ENCODE measurements at regions not wholly inside any gene's neighbourhood (a gene's known extent, or its start where the extent isn't known, plus 50 kb on each side); places are given as distances from the start of the nearest gene placed in this dataset.
A peak's percentile ranks its signal among the peaks of the same experiment; 100 is the strongest.
"Not testable (repeated sequence)": the region's sequence is repeated elsewhere in the genome, so short reads cannot be mapped to it uniquely, and the experiment has no call there.

DNA sequence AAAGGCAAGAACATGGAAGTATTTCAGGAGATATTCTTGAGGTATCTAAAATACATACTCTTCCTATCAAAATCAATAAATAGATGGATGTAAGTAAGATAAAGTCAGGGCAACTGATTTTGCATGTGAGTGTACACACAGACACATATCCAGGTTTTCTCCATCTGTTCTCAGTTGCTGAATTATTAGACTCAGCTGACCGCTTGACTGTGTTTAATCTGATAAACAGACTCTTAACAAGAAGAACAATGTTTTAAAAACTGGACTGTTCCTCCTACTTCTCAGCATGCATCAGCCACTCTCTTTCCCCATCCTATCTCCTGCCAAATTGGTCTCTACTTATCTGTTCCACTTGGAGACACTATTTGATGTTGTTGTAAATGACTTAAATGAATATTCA, 73.5 kb downstream of the GOLGA8G start:
- no peak for FAIRE-seq
- no peak for DNase-seq (ENCODE audit: insufficient read length)
- no peak for TF ChIP-seq POLR2AphosphoS5 (IDR thresholded peaks at IDR 0.05; ENCODE audit: low read depth, low read length)
- no peak for TF ChIP-seq TAF1 (IDR thresholded peaks at IDR 0.05; ENCODE audit: borderline replicate concordance, low read depth, low read length)
- TF ChIP-seq POLR2A (IDR thresholded peaks at IDR 0.05; ENCODE audit: low read depth, low read length): no peak

DNA sequence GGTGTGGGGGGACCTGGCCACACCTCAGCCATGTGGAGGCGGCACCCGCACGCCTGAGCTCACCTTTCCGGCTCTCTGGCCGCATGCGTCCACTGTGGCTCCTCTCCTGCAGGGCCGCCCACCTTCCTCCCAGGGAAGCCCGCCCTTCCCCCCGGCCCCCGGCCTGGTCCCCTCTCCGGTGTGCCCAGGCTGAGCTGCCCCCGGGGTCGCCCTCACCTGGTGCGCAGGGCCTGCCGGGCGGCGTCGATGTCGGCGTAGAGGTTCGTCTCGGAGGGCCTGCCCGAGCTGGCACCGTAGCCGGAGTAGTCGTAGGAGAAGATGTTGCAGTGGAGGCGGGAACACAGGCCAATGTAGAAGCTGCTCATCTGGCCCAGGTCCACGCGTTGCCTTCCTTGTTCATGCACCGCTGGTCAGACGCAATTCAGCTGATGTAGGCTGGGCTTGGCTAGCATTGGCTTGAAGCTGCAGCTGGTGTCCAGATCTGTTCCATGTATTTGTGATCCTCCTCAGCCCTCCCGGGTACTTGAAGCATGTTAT, 75.3 kb downstream of the GOLGA8G start:
- FAIRE-seq; DNase-seq (ENCODE audit: insufficient read length): not testable (repeated sequence)

DNA sequence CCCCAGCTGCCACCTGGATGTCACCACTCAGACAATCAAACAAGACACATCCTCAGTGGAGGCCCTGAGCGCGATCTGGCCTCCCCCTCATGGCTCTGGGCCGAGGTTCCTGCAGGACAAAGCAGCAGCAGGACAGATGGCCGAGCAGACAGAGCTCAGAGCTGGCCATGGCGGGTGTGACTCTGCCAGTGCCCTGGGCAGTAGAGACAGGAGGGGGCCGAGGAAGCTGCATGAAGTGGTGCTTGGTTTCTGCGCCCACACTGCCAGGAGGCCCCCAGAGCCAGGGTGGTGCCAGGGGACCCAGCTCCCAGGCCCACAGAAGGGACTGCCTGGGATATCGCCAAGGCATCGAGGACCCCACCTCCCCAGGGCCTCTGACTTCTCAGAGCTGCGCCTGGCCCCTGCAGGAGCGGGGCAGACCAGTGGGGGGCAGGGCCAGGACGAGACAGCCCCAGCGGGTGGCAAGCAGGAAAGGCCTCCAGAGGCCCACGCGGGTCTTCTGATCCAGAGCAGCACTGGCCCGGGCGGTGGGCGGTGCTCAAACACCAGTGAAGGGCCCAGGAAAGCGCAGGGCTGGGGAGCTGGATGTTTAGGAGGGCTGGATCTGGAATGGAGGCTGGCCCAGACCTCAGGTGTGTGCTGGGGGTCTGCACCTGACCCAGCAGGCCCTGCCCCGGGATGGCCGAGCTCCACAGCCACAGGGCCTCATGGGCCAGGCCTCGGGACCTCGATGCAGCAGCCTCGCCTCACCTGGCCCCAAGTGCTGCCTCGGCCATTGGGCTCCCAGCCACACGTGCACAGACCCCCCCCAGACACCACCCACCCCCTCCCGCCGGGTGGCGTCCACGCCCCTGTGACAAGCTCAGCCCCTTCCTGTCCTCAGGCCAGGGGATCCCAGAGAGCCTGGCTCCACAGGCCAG, 76.0 kb downstream of the GOLGA8G start:
- TF ChIP-seq TAF1 (IDR thresholded peaks at IDR 0.05; ENCODE audit: borderline replicate concordance, low read depth, low read length) (no peak), POLR2AphosphoS5 (IDR thresholded peaks at IDR 0.05; ENCODE audit: low read depth, low read length) (no peak), POLR2A (IDR thresholded peaks at IDR 0.05; ENCODE audit: low read depth, low read length) (no peak)
- FAIRE-seq (no peak), DNase-seq (ENCODE audit: insufficient read length) (peak; percentile 2)

DNA sequence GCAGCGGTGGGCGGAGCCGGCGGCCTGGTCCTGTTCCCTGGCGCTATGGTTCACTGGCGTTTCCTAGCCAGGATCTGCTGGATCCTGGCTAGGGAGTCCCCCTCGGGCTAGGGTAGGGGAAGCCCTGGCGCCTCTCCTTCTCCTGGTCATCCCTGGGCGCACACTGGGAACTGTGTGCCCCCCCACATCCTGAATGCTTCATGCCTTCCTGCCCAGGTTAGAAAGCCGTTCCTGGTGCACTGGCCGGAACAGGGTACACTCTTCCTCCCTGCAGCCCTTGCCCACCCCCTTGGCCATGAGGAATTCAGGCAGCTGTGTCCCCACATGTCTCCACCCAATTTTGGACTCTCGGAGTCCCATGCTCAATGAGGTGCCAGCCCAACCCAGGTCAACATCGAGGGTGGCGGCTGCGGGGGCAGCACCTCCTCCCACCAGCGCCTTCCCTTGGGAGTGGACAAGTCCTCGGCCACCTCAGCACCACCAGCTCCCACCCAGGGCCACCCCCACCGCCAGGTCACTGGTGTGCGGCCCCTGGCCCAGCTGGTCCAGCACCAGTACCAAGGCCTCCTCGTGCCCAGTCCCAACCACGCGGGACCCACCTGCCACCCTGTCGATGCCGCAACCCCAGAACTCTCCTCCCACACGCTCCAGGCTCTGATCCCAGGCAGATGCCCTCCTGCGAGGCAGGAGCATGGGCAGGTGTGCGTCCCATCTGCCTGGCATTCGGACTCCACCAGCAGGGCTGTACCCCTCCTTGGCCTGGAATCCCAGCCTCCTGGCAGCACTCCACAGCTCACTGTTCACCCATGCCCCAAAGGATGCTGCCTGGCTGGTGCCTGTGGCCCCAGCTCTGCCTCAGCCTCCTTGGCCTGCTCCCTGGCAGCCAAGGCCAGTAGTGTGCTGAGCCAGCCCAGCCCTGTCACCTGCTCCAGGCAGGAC, 77.0 kb downstream of the GOLGA8G start:
- FAIRE-seq; DNase-seq (ENCODE audit: insufficient read length): not testable (repeated sequence)

DNA sequence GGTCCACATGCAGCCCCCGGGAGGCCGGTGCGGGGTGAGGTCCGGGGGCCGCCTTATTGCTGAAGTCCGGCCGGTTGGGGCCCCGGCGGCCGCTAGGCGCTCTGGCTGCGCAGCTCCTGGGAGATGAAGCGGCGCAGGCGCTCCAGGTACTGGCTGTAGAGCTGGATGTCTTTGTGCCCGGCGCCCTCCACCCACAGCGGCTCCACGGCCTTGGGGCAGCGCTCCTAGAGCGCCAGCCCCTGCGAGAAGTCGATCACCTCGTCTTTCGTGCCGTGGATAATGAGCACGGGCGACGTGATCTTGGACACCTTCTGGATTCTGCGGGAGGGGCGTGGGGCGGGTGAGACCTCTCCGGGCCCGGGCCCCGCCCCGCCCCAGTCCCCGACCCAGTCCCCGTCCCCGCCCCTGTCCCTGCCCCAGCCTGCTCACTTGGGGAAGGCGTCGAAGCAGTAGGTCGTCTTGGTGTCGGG, 76.3 kb downstream of the GOLGA8F start:
- DNase-seq (ENCODE audit: insufficient read length): not testable (repeated sequence)

More for the DNA sequence above, 76.3 kb downstream of the GOLGA8F start:
- FAIRE-seq: not testable (repeated sequence)

Data from GM12892 (cell line).